SW 1271 (cell line): ENCODE measurements at regions not wholly inside any gene's neighbourhood (a gene's known extent, or its start where the extent isn't known, plus 50 kb on each side); places are given as distances from the start of the nearest gene placed in this dataset.
"Not testable (repeated sequence)": the region's sequence is repeated elsewhere in the genome, so short reads cannot be mapped to it uniquely, and the experiment has no call there.

Experiments used
- DNase-seq, 2 experiments: peaks; one replicate each; lab custom pipeline; 2025; lab: John Stamatoyannopoulos, UW

- DNase-seq = no peak
Observed at GRCh38 chr3:8353364-8353763, 148.3 kb upstream of the LMCD1 start.

DNA sequence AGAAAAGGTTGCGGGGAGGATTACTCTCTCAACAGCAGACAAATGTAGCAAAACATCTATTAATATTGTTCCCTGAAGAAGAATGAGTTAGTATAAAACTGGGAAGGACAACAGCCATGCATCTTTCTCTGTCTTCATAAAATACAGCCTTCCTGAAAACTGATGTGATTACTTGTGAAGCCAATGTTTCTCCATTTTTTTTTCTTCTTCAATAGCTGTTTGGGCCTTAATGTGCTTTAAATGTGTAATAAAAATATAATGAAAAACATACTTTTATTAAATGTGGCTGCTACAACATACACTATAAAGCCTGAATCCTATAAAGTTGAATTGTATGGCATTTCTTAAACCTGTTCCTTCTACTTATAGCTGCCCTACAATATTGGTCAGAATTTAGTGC is 146.3 kb upstream of the LMCD1 start:
- no peak for DNase-seq

- not testable (repeated sequence) for DNase-seq
Observed at GRCh38 chr3:8356066-8356465, 145.6 kb upstream of the LMCD1 start.

GRCh38 chr3:8357859-8358258 is 143.8 kb upstream of the LMCD1 start:
- no peak for DNase-seq

DNA sequence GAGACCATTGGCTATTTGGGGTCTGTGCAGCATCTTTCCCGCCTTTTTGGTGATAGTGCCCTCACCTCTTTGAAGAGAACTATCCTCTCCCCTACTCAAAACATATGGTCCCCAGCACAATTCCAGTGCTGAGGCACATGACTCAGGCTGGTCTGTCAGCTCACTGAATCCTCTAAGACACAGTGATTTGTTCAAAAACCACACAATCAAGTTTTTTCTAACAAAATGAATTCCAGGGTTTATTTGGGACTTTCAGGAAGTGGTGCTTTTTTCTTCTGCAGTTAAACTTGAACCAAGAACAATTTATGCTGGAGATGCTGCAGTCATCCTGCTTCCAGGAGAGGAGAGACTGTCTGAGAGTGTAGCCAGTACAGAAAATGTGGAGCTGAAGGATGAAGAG is 142.5 kb upstream of the LMCD1 start:
- DNase-seq = no peak

DNA sequence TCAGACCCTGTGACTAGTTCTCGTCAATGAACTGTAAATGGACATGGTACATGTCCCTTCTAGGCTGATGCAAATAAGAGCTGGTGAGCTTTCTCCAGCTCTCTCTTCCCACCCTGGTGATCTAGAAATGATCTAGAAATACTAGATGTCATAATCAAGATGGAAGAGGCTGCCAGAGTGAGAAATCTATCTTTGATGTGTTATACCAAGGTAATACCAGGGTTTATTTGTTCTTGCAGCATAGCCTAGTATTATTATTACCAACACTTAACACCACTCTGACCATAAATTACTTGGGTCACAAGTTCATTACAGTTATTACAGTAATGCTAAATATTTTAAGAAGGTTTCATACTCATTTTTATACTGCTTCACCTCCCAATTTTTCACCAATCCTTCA is 138.4 kb upstream of the LMCD1 start:
- DNase-seq = no peak

DNA sequence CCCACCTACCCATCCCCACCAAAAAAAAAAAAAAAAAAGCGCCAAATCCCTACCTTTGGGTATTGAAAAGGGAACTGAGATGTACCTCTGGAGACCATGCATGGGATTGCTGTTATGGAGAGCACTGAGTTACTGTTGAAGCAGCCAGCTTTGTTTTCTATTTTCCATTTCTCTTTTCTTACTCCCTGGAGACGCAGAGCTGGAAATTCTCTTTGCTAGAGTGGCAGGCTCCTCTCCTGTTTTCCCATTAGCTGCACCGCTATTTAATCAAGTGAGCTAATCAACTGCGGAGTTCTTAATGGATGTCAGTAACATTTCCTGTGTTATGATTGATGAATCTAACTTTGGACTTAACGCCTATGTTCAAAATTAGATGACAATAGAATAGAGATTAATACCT is 136.1 kb upstream of the LMCD1 start:
- no peak for DNase-seq

DNA sequence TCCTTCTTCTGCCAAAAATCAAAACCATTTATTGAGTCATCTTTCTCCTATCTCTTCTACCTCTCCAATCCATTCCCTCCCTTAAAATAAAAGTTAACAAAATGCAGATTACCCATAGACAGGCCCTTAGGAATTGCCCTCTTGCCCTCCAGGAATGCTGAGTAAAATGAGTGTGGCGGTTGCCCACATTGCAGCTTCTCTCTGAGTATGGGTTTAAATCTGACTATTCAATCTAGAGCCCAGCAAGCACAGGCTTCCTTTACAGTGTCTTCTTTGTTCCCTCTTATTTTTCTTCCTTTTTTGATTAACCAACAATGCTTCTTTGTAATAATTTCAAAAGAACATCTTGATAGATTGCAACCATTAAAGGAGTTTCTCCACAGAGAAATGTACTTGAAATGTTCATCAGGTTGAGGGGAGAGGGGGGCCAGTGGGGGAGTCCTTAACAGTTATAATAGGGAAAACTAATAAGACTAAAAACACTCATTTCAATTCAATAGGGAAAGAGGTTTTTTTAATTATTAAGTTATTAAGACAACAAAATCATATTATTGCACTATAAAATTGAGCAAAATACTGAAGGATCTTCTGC is 135.3 kb upstream of the LMCD1 start:
- DNase-seq = no peak

GRCh38 chr3:8368598-8368997 is 133.0 kb upstream of the LMCD1 start:
- no peak for DNase-seq

DNA sequence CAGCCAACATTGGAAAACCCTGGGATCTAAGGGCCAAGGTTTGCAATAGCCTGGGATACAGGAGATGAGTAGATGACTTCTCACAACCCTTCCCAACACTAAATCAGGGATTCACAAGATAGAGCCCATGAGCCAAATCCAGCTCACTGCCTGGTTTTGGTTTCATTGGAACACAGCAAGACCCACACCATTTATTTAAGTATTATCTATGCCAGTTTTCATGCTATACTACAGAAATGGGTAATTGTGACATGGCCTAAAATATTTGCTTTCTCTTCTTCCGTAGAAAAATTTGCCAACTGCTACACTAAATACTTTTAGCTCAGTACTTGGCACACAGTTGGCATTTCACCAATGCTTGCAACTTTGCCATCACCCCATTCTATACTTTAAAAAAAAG is 132.0 kb upstream of the LMCD1 start:
- no peak for DNase-seq

- DNase-seq = no peak
Observed at GRCh38 chr3:8371085-8371551, 130.5 kb upstream of the LMCD1 start.

DNA sequence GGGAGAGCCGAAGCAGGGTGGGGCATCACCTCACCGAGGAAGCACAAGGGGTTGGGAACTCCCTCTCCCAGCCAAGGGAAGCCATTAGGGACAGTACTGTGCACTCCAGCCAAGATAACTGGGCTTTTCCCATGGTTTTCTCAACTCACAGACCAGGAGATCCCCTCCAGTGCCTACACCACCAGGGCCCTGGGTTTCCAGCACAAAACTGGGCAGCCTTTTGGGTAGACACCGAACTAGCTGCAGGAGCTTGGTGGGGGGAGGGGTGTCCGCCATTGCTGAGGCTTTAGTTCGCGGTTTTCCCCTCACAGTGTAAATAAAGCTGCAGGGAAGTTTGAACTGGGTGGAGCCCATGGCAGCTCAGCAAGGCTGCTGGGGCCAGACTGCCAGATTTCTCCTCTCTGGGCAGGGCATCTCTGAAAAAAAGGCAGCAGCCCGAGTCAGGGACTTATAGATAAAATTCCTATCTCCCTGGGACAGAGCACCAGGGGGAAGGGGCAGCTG is 129.6 kb upstream of the LMCD1 start:
- DNase-seq = no peak

- no peak for DNase-seq
Observed at GRCh38 chr3:8380904-8381704, 120.5 kb upstream of the LMCD1 start.

- DNase-seq = no peak
Observed at GRCh38 chr3:8385848-8386620, 115.6 kb upstream of the LMCD1 start.

- no peak for DNase-seq
Observed at GRCh38 chr3:8387571-8387970, 114.1 kb upstream of the LMCD1 start.

DNA sequence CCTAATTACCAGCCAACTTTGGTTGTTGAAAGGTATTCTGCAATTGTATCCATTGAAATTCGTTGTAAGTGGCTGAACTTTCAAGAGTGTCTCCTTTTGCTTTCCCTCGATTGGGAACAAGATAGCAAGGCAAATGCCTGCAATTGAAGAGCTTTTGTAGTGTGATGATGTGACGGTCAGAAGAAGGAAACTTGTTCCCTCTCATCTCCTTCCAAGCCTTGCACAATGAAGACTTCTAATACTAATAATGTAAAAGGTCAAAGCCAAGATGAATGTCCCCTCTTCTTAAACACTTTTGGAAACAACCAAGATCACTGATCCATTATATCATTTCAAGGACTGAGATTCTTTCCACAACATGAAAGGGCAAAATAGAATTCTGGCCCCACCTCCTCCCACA is 101.9 kb upstream of the LMCD1 start:
- no peak for DNase-seq

DNA sequence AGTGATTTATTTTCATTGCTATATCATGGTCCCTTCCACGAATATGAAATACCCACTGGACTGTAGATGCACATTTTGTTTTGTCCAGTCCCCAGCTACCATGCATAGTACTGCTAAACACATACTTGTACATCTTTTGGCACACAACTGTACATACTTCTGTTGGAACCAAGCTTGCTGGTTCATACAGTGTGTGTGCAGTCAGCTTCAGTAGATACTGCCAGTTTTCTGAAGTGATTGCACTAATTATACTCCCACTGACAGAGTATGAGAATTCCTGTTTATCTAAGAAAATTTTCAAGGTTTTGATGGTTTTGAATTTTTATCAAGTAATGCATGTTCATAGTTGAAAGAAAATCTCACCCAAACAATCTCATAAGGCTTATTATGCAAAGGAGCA is 100.7 kb upstream of the LMCD1 start:
- no peak for DNase-seq

DNA sequence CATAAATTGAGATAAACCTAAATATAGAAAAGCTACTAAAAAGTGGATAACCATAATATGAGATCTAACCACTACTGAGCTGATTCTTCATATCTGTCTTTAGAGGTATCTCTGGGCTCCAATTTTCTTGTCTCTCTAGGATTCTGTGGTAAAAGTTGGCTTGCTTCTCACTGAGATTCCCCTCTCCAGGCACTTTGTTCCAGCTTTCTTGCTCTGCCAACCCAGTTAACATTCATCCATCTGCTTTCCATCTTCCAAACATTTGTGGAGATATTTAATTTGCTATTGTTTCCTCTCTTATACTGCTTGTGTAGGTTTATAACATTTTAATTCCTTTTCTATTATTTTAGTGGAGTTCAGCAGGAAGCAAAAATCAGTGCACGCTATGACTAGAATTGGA is 97.6 kb upstream of the LMCD1 start:
- DNase-seq = no peak

DNA sequence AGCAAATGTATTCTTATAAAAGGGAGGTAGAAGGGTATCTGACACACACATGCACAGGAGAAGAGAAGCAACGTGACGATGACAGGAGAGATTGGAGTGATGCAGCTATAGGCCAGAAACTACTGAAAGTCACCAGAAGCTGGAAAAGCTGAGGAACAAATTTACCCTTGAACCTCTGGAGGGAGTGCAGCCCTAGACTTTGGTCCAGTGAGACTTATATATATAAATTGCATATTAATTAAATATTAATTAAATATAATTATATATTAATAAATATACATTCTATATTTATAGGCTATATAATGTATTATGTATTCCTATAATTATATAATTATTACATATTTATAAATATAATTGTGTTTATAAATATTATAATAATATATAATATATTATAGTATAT is 96.5 kb upstream of the LMCD1 start:
- no peak for DNase-seq

- no peak for DNase-seq
Observed at GRCh38 chr3:8406479-8406878, 95.1 kb upstream of the LMCD1 start.

- no peak for DNase-seq
Observed at GRCh38 chr3:8413337-8413926, 88.2 kb upstream of the LMCD1 start.

DNA sequence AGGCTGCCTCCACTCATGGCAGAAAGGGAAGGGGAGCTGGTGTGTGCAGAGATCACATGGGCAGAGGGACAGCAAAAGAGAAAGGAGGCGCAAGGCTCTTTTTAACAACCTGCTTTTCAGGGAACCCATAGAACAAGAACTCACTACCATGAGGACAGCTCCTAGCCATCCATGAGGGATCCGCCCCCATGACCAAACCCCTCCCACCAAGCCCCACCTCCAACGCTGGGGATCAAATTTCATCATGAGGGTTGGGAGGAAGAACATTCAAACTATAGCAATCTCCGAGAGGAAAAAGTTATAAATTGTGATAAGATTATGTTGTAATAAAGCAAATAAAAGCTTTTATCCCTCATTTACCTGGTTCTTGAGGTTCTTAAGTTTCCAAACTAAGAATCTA is 84.7 kb upstream of the LMCD1 start:
- no peak for DNase-seq
